ENCODE measurements at regions not wholly inside any gene's neighbourhood (a gene's known extent, or its start where the extent isn't known, plus 50 kb on each side); places are given as distances from the start of the nearest gene placed in this dataset.

DNA sequence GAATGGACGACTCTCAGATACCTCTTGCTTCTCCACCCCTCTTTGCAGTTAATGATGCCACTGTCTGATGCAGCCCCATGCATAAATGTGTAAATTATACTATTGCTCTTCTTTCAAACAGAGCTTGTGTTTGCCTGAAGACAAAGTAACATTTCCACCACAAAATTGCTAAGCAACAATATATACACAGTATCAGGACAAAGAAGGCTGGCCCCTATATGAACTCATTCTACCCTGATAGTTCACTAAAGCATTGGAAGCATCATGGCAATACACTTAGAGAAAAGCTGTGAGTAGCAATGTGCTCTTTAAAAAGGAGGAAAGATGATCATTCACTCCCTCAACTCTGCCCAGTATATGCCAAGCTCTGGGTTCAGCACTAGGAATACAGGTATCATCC lies 427.0 kb upstream of the CPEB2 start:
- Mint-ChIP-seq H3K27me3 (ENCODE audit: unreplicated experiment) (peaks cover 7% of the 10 kb centered on the region), H3K27ac (ENCODE audit: unreplicated experiment) (no peak overlapping the region), H3K4me3 (ENCODE audit: unreplicated experiment) (no peak overlapping the region), H3K4me1 (ENCODE audit: unreplicated experiment) (no peaks in the 10 kb centered on the region), H3K36me3 (ENCODE audit: unreplicated experiment) (no peaks in the 10 kb centered on the region), H3K9me3 (ENCODE audit: unreplicated experiment) (no peaks in the 10 kb centered on the region)
- no peak for TF ChIP-seq CTCF (IDR thresholded peaks at IDR 0.05)
- DNase-seq (ENCODE audit: extremely low spot score, unreplicated experiment), result no peak

DNA sequence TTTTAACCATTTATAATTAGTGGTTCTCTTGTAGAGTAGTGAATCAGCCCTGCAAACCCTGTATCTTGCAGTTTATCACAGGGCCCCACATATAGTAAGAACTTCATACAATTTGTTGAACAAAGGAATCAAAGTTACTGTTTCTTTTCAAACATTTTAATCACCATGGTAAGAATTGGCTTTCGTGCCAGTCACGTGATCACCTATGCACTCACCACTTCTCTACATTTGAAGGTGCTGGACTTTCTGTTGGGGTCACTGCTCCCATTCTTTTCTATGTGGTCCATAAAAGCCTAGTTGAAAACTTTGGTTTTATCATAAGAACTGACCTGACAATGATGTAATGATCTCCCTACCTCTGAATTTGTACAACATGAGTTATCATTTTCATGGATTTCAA lies 426.4 kb upstream of the CPEB2 start:
- no peak for DNase-seq (ENCODE audit: extremely low spot score, unreplicated experiment)
- no peak for TF ChIP-seq CTCF (IDR thresholded peaks at IDR 0.05)
- H3K4me3 Mint-ChIP-seq (ENCODE audit: unreplicated experiment), result no peak overlapping the region
- H3K4me1 Mint-ChIP-seq (ENCODE audit: unreplicated experiment), result no peaks in the 10 kb centered on the region
- no peak overlapping the region for H3K27ac Mint-ChIP-seq (ENCODE audit: unreplicated experiment)
- no peaks in the 10 kb centered on the region for H3K9me3 Mint-ChIP-seq (ENCODE audit: unreplicated experiment)
- H3K36me3 Mint-ChIP-seq (ENCODE audit: unreplicated experiment), result no peaks in the 10 kb centered on the region
- H3K27me3 Mint-ChIP-seq (ENCODE audit: unreplicated experiment), result peaks cover 7% of the 10 kb centered on the region

DNA sequence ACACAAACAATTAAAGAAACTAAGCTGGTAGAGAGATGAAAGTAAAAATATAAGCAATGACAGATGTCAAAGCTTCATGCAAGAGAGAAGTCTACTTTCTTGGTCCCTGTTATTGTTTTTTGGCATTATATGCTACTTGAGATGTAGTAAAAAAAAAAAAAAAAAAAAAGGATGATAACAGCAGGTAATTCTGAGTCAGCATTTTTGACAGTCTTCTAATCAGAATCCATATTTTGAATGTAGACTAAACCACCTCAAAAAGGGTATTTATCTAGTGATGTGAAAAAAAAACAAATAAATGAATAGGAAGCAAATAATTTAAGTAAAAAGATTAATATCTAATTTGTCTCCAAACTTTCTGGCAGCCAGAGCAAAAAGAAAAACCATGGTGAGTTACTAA lies 422.2 kb upstream of the CPEB2 start:
- DNase-seq (ENCODE audit: extremely low spot score, unreplicated experiment), result no peak
- Mint-ChIP-seq H3K4me3 (ENCODE audit: unreplicated experiment) (no peak overlapping the region), H3K36me3 (ENCODE audit: unreplicated experiment) (no peaks in the 10 kb centered on the region), H3K4me1 (ENCODE audit: unreplicated experiment) (no peaks in the 10 kb centered on the region), H3K27ac (ENCODE audit: unreplicated experiment) (no peak overlapping the region), H3K9me3 (ENCODE audit: unreplicated experiment) (no peaks in the 10 kb centered on the region), H3K27me3 (ENCODE audit: unreplicated experiment) (peaks cover 9% of the 10 kb centered on the region)
- TF ChIP-seq CTCF (IDR thresholded peaks at IDR 0.05), result no peak

GRCh38 chr4:14581741-14582140 lies 420.5 kb upstream of the CPEB2 start:
- Mint-ChIP-seq H3K4me1 (ENCODE audit: unreplicated experiment) (no peaks in the 10 kb centered on the region), H3K36me3 (ENCODE audit: unreplicated experiment) (no peaks in the 10 kb centered on the region), H3K27ac (ENCODE audit: unreplicated experiment) (no peak overlapping the region), H3K27me3 (ENCODE audit: unreplicated experiment) (peaks cover 9% of the 10 kb centered on the region), H3K9me3 (ENCODE audit: unreplicated experiment) (no peaks in the 10 kb centered on the region), H3K4me3 (ENCODE audit: unreplicated experiment) (no peak overlapping the region)
- no peak for DNase-seq (ENCODE audit: extremely low spot score, unreplicated experiment)
- TF ChIP-seq CTCF (IDR thresholded peaks at IDR 0.05), result no peak

DNA sequence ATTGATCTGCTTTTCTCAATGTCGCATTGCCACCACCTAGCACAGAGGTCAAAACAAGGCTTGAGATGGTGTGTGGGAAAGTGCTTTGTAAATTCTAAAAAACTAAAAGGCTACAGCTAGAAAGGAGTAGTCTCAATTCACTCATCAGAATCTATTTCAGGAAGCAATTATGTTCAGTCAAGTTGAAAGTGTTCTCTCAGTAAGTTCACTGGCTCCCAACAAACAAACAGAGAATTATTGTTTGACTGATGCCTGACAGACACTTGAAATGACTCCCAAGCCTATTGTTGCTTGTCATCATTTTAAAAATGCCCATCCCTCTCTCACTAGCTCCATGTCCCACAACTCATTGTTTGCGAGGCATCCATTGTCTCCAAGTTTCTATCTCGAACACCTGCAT lies 419.6 kb upstream of the CPEB2 start:
- H3K27me3 Mint-ChIP-seq (ENCODE audit: unreplicated experiment), result peaks cover 7% of the 10 kb centered on the region
- no peak for TF ChIP-seq CTCF (IDR thresholded peaks at IDR 0.05)
- no peak for DNase-seq (ENCODE audit: extremely low spot score, unreplicated experiment)
- no peak overlapping the region for H3K27ac Mint-ChIP-seq (ENCODE audit: unreplicated experiment)
- no peak overlapping the region for H3K4me3 Mint-ChIP-seq (ENCODE audit: unreplicated experiment)
- H3K9me3 Mint-ChIP-seq (ENCODE audit: unreplicated experiment), result no peaks in the 10 kb centered on the region
- no peaks in the 10 kb centered on the region for H3K4me1 Mint-ChIP-seq (ENCODE audit: unreplicated experiment)
- no peaks in the 10 kb centered on the region for H3K36me3 Mint-ChIP-seq (ENCODE audit: unreplicated experiment)
